GM12878 (cell line): ENCODE measurements at regions not wholly inside any gene's neighbourhood (a gene's known extent, or its start where the extent isn't known, plus 50 kb on each side); places are given as distances from the start of the nearest gene placed in this dataset.

Experiments
- ATF2 ChIP-seq: IDR thresholded peaks from 2 replicates; pipeline ENCODE4 v1.6.1; 2012; ENCODE audit warnings: low read length, inconsistent platforms
- CEBPZ ChIP-seq: fragments of 150-350 bp; IDR thresholded peaks from 2 replicates; pipeline ENCODE4 v1.6.1; 2016; ENCODE audit warnings: low read depth, low read length
- CHD1 ChIP-seq: IDR thresholded peaks from 2 replicates; pipeline ENCODE4 v1.6.1; 2012; ENCODE audit warnings: low read depth, low read length, improper control_type of control experiment
- CREM ChIP-seq: IDR thresholded peaks from 2 replicates; pipeline ENCODE4 v1.6.1; 2014; ENCODE audit warnings: antibody characterized with exemption, low read depth
- E2F8 ChIP-seq: fragments of 450-650 bp; IDR thresholded peaks from 2 replicates; pipeline ENCODE4 v1.6.1; 2018; ENCODE audit warnings: mild to moderate bottlenecking, low read depth, moderate library complexity; ENCODE audit not compliant: partially characterized antibody
- EED ChIP-seq: sonication (generic); IDR thresholded peaks from 2 replicates; pipeline ENCODE4 v1.6.1; 2016; ENCODE audit warnings: antibody characterized with exemption, low read depth
- EP300 ChIP-seq, 2 experiments: fragments of 150-350 bp in 1 of 2; IDR thresholded peaks; 2 replicates each; pipeline ENCODE4 v1.6.1; 2011 to 2012; ENCODE audit warnings: low read depth in 2 of 2, low read length in 2 of 2, borderline replicate concordance in 1 of 2, improper control_type of control experiment in 1 of 2, inconsistent platforms in 1 of 2; ENCODE audit not compliant: control insufficient read depth in 1 of 2
- ESRRA ChIP-seq: IDR thresholded peaks from 2 replicates; pipeline ENCODE4 v1.6.1; 2012; ENCODE audit warnings: mild to moderate bottlenecking, low read length, improper control_type of control experiment
- IRF4 ChIP-seq: IDR thresholded peaks from 2 replicates; pipeline ENCODE4 v1.6.1; 2011; ENCODE audit warnings: low read depth, low read length
- IRF5 ChIP-seq: fragments of 450-650 bp; IDR thresholded peaks from 2 replicates; pipeline ENCODE4 v1.6.1; 2017; ENCODE audit warnings: borderline replicate concordance
- MEF2A ChIP-seq: IDR thresholded peaks from 2 replicates; pipeline ENCODE4 v1.6.1; 2011; ENCODE audit warnings: low read depth, mild to moderate bottlenecking, low read length, moderate library complexity; ENCODE audit not compliant: insufficient read depth
- NR2F1 ChIP-seq: fragments of 450-650 bp; conservative IDR thresholded peaks from 2 replicates; pipeline ENCODE4 v1.6.1; 2017; ENCODE audit warnings: mild to moderate bottlenecking
- POLR2A ChIP-seq: IDR thresholded peaks from 2 replicates; pipeline ENCODE4 v1.6.1; 2011; ENCODE audit warnings: low read depth, mild to moderate bottlenecking, low read length
- RBBP5 ChIP-seq: fragments of 200-600 bp; sonication (generic); conservative IDR thresholded peaks from 2 replicates; pipeline ENCODE4 v1.6.1; 2016
- RELA ChIP-seq: fragments of 450-650 bp; IDR thresholded peaks from 2 replicates; pipeline ENCODE4 v1.8.0; 2014; ENCODE audit warnings: borderline replicate concordance; ENCODE audit not compliant: partially characterized antibody
- ZNF687 ChIP-seq: fragments of 450-650 bp; IDR thresholded peaks from 2 replicates; pipeline ENCODE4 v1.6.1; 2017; ENCODE audit warnings: mild to moderate bottlenecking, moderate library complexity

GRCh38 chr20:50338479-50339391 is 148.1 kb downstream of the CEBPB start (continued):
- peak; percentile 49 for TF ChIP-seq ATF2
- TF ChIP-seq IRF5: no peak
- TF ChIP-seq NR2F1: peak; percentile 79
- 0 out of 2 replicates have a peak, but pooled peaks have one; percentile 14 for TF ChIP-seq CREM
- TF ChIP-seq RELA: no peak
- TF ChIP-seq CEBPZ: no peak
- TF ChIP-seq E2F8: no peak
- TF ChIP-seq MEF2A: peak; percentile 65
- TF ChIP-seq POLR2A: no peak
- TF ChIP-seq EED: peak; percentile 99
- peak; percentile 46 to 51; a peak in 2 of 4 replicates for TF ChIP-seq EP300 (IDR thresholded peaks at IDR 0.05; ENCODE audit: borderline replicate concordance in 1 of 2, control insufficient read depth in 1 of 2, low read depth in 2 of 2, low read length in 2 of 2)
- TF ChIP-seq ZNF687: no peak
- TF ChIP-seq IRF4: no peak
- TF ChIP-seq CHD1: no peak
- TF ChIP-seq RBBP5: no peak
- TF ChIP-seq ESRRA: peak; percentile 59; the same call in 1 of the 2 replicates
